HG03097 (cell line): ENCODE measurements at regions not wholly inside any gene's neighbourhood (a gene's known extent, or its start where the extent isn't known, plus 50 kb on each side); places are given as distances from the start of the nearest gene placed in this dataset.

Experiments used
- ATAC-seq: cut with Tn5 transposase; IDR thresholded peaks from one replicate; pipeline ENCODE4 v1.9.1; 2021; ENCODE audit not compliant: unreplicated experiment, low FRiP score

- no peak for ATAC-seq
Measured at GRCh38 chr6:84425971-84426705, 198.7 kb upstream of the CEP162 start.

GRCh38 chr6:84424956-84425355 is 197.5 kb upstream of the CEP162 start:
- ATAC-seq = no peak

- no peak for ATAC-seq
Measured at GRCh38 chr6:84422380-84422968, 195.0 kb upstream of the CEP162 start.

GRCh38 chr6:84421031-84421430 is 193.6 kb upstream of the CEP162 start:
- no peak for ATAC-seq

- ATAC-seq = no peak
Measured at GRCh38 chr6:84417260-84417659, 189.8 kb upstream of the CEP162 start.

- ATAC-seq = no peak
Measured at GRCh38 chr6:84416043-84416657, 188.7 kb upstream of the CEP162 start.

GRCh38 chr6:84415517-84415916 is 188.1 kb upstream of the CEP162 start:
- no peak for ATAC-seq

- no peak for ATAC-seq
Measured at GRCh38 chr6:84415068-84415467, 187.6 kb upstream of the CEP162 start.

GRCh38 chr6:84414531-84414930 is 187.1 kb upstream of the CEP162 start:
- no peak for ATAC-seq

GRCh38 chr6:84411060-84411629 is 183.7 kb upstream of the CEP162 start:
- no peak for ATAC-seq

- no peak for ATAC-seq
Measured at GRCh38 chr6:84409911-84410310, 182.5 kb upstream of the CEP162 start.

GRCh38 chr6:84408028-84408427 is 180.6 kb upstream of the CEP162 start:
- ATAC-seq = no peak

GRCh38 chr6:84403545-84403944 is 176.1 kb upstream of the CEP162 start:
- ATAC-seq = no peak

- no peak for ATAC-seq
Measured at GRCh38 chr6:84399003-84399402, 171.6 kb upstream of the CEP162 start.

- ATAC-seq = no peak
Measured at GRCh38 chr6:84392261-84392660, 164.8 kb upstream of the CEP162 start.

- no peak for ATAC-seq
Measured at GRCh38 chr6:84390851-84391250, 163.4 kb upstream of the CEP162 start.

- no peak for ATAC-seq
Measured at GRCh38 chr6:84390334-84390733, 162.9 kb upstream of the CEP162 start.

- no peak for ATAC-seq
Measured at GRCh38 chr6:84379142-84379541, 151.7 kb upstream of the CEP162 start.

GRCh38 chr6:84372290-84372689 is 144.8 kb upstream of the CEP162 start:
- ATAC-seq = no peak

- ATAC-seq = no peak
Measured at GRCh38 chr6:84371681-84372080, 144.2 kb upstream of the CEP162 start.

GRCh38 chr6:84362193-84362821 is 134.9 kb upstream of the CEP162 start:
- ATAC-seq = no peak
